ENCODE measurements at regions not wholly inside any gene's neighbourhood (a gene's known extent, or its start where the extent isn't known, plus 50 kb on each side); places are given as distances from the start of the nearest gene placed in this dataset.

DNA sequence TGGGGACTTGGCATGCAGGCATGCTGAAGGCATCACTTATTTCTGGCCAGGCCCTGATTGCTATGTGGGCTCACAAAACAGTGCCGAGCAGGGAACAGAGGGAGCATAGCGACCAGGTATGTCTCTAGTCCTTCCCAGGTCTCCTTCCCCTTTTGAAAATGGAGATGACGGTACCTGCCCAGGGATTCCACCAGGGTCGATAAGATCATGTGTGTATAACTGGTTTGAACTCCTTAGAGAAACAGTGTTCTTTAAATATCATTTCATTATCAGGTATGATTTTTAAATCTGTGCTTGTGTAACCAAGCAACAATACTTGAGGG is 280.6 kb downstream of the FOXO1 start:
- TF ChIP-seq, protein P1, sequence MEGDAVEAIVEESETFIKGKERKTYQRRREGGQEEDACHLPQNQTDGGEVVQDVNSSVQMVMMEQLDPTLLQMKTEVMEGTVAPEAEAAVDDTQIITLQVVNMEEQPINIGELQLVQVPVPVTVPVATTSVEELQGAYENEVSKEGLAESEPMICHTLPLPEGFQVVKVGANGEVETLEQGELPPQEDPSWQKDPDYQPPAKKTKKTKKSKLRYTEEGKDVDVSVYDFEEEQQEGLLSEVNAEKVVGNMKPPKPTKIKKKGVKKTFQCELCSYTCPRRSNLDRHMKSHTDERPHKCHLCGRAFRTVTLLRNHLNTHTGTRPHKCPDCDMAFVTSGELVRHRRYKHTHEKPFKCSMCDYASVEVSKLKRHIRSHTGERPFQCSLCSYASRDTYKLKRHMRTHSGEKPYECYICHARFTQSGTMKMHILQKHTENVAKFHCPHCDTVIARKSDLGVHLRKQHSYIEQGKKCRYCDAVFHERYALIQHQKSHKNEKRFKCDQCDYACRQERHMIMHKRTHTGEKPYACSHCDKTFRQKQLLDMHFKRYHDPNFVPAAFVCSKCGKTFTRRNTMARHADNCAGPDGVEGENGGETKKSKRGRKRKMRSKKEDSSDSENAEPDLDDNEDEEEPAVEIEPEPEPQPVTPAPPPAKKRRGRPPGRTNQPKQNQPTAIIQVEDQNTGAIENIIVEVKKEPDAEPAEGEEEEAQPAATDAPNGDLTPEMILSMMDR (IDR thresholded peaks at IDR 0.05) = no peak

DNA sequence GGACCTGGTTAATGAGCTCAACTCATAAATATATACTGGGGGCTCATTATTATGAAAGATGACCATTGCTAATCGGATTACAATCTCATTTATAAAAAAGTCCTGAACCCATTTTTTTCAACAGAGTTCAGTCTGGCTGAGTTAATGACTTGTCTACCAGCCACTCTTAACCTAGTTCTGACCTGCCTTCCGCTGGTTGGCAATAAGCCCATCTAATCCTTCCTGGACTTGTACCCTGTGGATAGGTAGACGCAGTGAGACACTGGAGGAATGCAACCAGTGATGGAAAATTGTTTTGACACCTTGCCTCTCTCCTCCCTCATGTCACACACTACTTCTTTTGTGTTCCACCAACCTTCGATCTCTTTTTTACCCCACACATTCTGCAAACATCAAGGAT is 279.9 kb downstream of the FOXO1 start:
- TF ChIP-seq, protein P1 (IDR thresholded peaks at IDR 0.05) = no peak

DNA sequence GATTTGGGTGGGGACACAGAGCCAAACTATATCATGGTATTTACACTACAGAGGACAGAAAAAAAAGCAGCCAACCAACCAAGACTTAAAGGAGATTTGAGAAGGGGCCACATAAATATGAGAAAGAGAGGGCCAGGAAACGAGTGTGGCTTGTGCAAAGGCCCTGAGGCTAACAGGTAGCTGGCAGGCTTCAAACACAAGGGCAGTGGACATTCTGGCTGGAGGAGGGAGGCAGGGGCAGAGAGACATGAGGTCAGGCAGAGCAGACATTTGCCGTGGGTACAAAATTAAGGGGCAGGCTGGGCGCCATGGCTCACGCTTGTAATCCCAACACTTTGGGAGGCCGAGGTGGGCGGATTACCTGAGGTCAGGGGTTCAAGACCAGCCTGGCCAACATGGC is 278.7 kb downstream of the FOXO1 start:
- TF ChIP-seq, protein P1 (IDR thresholded peaks at IDR 0.05) = no peak

DNA sequence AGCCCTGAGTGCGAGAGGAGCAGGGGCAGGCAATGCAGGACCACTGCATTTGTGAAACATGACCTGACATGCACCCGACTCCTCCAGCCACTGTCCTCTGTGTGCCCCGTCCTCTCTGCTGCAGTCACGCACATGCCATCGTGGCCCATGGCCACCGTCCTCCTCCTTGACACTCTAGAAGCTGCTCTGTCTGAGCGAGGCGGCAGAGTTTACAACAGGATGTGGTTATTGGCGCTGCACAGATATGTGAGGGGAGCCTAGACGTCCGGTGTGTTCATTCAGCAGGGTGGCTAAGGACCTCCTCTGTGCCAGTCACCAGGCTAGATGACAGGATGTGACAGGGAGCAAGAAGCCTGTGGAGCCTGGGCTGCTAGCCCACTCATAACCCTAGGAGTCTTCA is 277.8 kb downstream of the FOXO1 start:
- TF ChIP-seq, protein P1 (IDR thresholded peaks at IDR 0.05) = no peak

DNA sequence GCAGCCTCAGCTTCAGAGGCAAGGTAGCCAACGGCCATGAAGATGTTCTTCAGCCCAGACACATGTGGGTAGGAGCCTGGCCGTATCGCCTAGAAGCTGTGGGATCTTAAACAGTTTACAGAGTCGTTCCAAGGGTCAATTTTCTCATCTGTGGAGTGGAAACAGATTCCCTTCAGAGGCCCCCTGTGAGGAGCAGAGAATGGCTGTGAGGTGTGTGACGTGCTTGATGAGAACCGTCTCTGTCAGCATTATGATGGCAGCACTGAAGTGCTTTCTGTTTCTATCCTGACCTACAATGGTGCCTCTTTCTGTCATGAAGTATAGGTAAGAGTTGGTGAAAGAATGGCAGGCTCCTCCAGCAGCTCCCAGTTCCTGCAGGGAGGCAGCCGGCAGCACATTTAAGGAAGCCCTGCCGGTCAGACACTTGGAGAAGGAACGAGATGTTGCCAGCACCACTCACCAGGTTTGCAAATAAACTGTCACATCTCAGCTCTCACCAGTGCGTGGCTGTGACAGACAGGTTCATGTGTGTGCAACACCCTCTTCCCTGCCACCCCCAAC is 277.3 kb downstream of the FOXO1 start:
- TF ChIP-seq, protein P1 (IDR thresholded peaks at IDR 0.05) = no peak

DNA sequence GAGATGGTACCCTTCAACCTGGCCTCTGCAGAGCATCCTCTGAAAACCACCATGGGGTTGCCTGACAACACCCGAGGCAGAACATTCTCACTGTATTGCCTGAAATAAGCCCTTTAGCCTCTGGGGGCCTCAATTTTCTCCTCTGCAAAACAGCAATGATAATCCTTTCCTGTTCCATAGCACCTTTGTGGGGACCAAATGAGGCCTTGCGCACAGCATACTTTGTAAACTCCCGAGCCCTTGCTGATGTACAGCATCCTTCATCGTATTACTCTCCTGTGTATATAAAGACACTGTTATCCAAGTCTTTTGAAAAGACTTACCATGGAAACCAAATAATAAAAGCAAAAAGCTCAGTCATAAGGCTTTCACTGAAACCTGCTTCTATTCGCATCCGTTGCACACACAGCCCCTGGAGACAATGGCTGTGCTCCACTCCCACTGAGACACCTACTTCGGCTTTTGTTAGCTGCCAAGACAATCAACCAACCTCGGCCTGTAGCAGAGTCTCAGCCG is 276.0 kb downstream of the FOXO1 start:
- TF ChIP-seq, protein P1 (IDR thresholded peaks at IDR 0.05) = no peak

DNA sequence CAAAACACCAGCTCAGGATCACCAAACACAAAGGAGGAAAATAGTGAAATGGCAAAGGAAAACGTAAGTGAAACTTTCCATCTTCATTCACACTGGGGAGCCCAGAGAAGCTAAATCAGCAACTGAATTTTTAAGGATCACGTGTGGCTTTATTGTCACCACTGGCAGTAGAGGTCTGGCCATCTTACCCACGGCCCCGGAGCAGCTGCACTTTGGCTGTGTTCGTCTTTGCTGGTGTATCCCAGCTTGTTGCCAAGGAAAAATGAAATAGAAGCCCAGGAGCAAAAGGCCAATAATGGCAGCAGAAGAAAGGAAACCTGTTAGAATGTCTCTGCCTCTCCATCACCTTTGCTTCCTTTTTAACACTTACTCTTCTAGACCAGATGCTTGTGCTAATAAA is 274.7 kb downstream of the FOXO1 start:
- TF ChIP-seq, protein P1 (IDR thresholded peaks at IDR 0.05) = no peak
